ENCODE measurements at regions not wholly inside any gene's neighbourhood (a gene's known extent, or its start where the extent isn't known, plus 50 kb on each side); places are given as distances from the start of the nearest gene placed in this dataset.

DNA sequence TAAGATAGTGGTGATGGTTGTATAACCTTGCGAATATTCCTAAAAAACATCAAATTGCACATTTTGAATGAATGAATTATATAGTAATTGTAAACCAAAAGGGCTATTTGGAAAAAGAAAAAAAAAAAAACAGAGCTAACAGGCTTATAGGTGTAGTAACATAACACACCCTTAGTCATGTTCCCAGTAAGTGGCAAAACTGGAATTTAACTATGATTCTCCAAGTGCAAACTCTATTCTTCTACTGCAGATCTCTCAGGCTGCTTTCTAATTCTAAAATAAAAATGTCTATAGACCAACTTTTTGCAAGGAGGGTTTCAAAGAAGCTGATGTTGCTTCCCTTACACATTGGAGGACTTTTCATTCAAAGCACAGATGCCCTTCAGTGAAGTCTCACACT is 293.2 kb upstream of the MON1B start:
- no peak for DNase-seq (ENCODE audit: low read depth in 4 of 4, low spot score in 2 of 4)

DNA sequence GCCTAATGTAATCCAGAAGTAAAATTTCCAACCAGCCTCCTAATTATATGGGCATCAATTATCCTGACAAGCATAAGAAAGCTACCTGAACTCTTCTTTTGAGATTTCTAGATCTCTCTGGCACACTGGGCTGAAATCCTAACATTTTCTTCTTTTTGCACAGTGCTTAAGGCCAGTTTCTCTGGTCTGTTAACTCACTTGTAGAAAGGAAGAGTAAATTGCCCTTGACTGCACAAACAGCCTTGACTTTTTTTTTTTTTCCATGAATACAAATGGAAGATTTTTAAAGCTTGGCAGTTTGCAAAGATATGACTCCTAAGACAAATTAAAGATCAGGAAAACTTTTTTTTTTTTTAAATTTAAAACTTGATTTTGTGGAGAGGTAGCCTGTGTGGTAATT is 291.2 kb upstream of the MON1B start:
- DNase-seq (ENCODE audit: low read depth in 4 of 4, low spot score in 2 of 4) = no peak

DNA sequence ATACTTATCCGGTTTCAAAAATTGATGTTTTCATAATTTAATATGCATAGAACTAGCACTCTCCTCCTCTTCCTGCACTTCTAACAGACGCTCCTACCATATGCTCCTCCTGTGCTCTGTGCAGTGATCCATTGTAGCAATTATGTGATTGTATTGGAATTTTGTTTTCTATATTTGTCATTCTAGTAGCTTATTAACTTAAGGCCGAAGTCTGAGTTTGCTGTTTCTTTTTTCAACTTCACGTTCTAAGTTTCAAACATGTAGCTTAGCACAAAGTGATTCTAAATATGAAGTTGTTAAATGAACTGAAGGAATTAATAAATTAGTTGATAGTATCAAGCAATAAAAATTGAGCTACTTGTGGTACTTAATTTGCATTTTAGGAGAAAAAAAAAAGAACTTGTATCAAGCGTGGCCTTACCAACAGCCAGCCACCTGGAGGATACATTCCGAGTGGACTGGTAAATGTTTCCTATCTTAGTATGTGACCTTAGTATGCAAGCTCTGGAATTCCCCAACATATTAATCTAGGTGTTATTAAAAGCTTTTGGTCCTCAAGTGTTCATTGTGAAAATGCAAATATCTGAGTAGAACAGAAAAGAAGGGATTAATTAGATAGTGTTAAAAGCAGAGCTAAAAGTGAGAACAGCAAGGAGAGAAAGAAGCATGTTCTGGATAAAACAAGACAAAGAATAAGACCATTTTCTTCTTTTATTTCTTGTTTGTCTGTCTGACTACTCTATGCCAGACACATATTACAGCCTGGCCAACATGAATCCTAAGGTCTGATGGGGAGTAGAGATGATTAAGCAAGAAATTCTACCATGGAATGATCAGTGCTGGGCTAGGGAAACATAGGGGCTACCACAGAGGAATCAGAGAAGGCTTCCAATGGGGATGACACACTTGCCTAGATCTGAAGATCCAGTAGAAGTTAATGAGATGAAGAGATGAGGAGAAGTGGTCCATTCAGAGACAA is 290.4 kb upstream of the MON1B start:
- no peak for DNase-seq (ENCODE audit: low read depth in 4 of 4, low spot score in 2 of 4)

DNA sequence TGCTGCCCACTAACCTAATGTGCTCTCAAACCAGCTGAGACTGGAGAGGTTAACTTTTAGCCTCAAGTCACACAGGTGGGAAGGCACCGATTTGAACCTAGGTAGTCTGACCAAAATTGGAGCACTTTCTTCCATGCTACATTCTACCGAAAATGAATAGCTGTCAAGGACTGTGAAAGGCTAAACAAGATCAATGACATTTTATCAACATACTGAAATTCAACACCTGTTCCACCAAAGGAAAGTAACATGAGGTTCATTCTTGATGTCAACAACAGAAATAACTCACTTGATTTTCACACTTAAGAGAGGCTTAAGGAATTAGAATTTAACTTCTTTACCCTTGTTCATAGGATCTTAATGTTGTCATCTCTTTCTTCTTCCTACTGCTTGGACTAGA is 284.4 kb upstream of the MON1B start:
- DNase-seq (ENCODE audit: low read depth in 4 of 4, low spot score in 2 of 4) = no peak

DNA sequence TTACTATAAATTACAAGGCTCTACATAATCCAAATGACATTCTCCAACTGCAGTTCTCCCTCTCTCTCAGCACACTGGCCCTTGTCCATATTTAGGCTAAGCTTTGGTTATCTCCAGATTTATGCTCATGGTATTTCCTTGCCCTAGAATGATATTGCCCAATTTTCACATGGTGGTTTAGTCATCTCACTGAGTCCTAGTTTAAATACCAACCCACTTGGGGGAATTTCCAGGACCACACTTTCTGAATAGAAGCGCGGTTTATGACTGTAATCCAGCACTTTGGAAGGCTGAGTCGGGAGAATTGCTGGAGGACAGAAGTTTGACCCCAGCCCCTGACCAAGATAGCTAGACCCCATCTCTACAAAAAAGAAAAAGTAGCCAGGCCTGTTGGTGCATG is 280.1 kb upstream of the MON1B start:
- no peak for DNase-seq (ENCODE audit: low read depth in 4 of 4, low spot score in 2 of 4)

DNA sequence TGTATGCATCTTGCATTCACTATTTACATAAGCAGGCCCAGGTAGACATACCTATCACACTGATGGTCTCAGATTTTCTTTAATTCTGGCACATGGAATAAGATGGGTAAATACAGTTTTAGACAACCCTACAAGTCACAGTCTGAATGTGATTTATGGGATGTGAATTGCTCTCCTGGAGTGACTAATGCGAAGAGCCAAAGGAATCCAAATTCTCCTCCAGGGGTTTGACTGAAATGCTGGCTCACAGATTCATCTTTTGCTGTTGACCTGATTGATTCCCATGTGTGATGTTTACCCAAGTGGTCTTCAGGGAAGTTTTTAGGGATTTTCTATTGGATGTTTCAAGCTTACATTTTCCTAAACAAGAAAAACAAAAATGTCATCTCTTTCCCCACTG is 277.9 kb upstream of the MON1B start:
- DNase-seq (ENCODE audit: low read depth in 4 of 4, low spot score in 2 of 4) = no peak

DNA sequence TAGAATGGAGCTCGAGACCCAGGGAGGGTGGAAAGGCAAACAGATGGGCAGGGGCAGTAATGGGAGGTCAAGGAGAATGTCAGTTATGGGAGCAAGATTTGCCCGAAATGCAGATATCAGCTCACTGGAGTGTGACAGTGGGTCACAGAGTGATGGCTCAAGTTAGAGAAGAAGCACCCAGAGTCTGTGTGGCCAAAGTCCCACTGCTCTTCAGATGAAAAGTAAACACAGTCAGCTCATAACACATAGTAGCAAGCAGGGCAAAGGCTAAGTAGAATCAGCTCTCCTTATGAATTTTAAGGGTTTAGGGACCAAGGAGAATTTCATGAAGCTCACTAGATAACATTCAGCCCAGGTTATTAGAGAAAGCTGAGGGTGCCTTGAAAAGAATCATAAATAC is 264.9 kb upstream of the MON1B start:
- no peak for DNase-seq (ENCODE audit: low read depth in 4 of 4, low spot score in 2 of 4)

DNA sequence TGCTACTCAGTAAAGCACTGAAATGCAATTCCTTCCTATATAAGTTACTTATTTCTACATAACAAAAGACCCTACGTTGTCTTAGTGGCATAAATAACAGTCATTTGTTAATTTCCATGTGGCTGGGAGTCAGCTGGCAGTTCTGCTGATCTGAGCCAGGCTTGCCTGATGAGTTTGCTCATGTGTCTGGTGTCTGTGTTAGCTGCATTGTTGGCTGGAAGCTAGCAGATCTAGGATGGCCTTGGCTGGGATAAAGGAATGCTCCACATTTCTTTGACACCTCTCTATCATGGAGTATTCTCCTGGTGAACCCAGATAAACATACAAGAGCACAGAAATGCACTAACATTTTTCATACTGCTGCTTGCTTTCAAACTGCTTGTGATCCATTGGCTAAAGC is 264.4 kb upstream of the MON1B start:
- no peak for DNase-seq (ENCODE audit: low read depth in 4 of 4, low spot score in 2 of 4)

DNA sequence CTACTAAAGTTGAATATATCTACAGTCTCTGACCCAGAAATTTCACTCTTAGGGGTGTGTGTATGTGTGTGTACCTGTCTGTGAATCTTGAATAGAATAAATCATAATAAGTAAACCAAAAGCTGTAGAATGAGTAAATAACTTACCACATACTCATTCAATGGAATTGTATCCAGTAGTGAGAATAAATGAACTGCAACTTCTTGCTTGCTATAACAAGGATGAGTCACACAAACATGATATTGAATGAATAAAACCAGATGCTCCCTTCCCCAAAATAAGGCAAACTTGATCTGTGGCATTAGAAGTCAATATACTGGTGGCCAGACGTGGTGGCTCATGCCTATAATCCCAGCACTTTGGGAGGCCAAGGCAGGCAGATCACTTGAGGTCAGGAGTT is 259.8 kb upstream of the MON1B start:
- no peak for DNase-seq (ENCODE audit: low read depth in 4 of 4, low spot score in 2 of 4)

DNA sequence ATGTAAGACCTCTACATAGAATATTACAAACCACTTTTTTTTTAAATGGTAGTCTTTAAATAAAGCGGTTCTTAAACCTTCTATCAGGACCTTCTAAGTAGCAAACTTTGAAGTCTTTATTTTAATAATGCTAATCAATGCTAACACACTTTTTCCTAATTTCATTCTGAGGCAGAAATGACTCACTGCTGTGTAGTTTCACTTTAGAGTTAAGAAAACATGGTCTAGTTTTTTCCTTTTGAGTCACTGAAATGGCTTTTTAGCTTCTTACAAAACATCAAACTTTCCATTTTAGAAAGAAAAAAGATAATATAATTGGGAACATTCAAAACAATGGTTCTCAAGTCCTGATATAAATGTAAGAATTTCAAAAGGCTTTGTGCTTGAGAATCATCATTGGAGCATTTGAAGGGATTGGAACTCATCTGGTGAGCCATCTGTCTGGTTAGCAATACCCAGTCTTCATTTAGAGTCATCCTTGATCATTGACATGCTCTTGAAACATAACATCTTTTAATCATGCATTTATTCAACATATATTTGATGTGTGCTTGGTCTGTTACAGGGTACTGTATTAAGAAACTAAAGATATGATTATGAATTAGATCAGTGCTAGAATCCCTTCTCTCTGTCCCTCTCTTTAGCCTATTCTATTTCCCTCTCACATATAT is 258.3 kb upstream of the MON1B start:
- no peak for DNase-seq (ENCODE audit: low read depth in 4 of 4, low spot score in 2 of 4)

DNA sequence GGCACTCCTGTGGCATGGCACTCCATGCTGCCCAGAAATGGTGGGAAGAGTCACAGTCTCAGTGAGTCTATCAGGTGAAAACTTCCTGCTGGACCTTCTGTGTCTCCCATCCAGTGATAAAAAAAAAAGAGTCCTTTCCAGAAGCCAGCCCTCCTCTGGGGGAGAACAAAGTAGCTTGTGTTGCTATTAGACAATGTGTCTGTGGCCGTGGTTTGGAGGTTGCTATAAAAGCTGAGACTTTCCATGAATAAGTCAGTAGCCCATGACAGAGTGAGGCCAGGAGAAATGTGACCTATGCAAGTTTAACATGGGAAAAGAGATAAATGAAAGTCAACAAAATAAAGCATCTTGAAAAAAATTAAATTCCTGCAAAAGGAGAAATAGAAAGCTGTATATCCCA is 250.7 kb upstream of the MON1B start:
- DNase-seq (ENCODE audit: low read depth in 4 of 4, low spot score in 2 of 4) = no peak

DNA sequence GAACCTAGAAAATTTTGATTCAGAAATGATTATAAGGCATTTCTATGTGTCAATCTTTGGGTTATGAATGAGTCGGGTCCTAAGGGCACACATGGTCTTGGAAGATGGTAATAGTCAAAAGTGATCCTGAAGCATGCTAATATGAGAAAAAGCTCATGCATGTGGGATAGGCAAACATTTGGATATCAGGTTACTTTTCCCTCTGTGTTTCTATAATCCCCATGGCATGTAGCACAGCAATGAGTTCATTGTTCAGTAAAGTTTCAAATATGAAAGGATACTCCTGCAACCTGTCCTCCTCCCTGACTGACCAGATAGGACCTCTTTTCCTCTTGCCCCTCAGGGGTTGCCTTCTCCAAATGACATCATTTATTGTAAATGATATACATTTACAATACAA is 249.9 kb upstream of the MON1B start:
- no peak for DNase-seq (ENCODE audit: low read depth in 4 of 4, low spot score in 2 of 4)

DNA sequence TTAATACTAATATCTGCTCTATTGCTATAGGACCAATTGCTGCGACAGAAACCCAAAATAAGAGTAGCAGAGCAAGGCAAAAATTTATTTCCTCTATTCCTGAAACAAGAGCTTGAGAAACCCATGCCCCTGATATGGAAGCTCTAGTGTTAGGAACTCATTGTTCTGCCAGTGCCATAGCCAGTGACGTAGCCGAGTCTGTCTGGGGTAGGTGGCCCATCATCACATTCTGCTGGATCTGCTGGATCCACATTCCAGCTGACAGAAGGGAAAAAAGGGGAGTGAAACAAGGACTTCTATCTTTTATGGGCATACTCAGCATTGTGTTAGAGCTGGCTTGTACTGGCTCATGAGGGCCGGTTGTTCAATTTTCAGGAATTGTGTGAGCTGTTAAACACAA is 248.9 kb upstream of the MON1B start:
- DNase-seq (ENCODE audit: low read depth in 4 of 4, low spot score in 2 of 4) = no peak

DNA sequence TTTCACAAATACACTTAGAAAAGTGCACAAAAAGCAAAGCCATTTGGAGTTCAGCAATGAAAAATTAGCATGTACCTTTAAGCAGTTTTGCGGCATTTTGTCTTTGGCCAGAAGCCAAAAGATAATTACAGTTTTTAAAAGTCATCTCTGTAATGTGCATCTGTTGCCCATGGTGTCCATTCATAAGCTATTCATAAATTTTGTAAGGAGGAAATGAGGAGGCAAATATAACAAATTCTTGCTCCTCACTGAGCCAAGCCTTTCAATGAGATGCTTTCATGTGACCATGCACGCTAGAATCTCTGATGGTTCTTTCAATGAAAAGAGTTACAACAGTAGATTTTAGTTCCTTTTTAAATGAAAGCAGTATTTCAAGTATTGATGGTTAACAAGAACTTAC is 247.1 kb upstream of the MON1B start:
- no peak for DNase-seq (ENCODE audit: low read depth in 4 of 4, low spot score in 2 of 4)

DNA sequence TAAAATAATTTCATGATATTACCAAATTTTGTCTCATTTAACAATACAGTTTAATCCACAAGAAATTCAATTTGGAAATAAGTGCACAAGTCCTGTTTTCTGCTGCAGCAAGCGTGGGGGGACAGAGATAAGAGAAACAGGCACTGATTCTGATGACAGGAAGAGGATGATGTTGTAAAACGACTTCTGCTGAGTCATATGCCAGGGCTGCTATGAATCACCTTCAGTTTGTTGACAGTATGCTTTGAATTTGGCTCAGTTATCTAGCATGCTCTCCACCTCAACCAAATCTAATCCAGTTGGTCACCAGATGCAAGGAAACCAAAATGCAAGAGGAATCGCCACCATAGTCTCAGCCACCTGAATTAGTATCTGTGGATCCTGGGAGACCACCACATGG is 244.1 kb upstream of the MON1B start:
- no peak for DNase-seq (ENCODE audit: low read depth in 4 of 4, low spot score in 2 of 4)

DNA sequence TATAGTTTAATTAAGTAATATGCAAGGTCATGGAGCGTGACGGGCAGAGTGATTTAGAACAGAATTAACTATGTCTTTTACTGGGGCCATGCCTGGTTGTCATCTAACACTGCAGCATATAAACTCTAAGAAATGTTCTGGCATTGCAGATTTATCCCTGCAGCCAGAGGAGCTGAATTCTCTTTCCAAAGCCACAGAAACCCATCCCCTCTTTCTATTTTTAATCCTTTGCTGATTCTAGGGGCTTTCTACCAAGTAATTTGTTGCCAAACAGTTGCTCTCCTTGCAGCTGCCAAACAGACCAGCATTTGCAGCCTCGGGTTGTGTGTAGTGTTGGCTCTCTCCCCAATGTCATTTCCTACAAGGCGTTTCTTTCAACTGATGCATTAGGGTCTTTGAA is 243.2 kb upstream of the MON1B start:
- no peak for DNase-seq (ENCODE audit: low read depth in 4 of 4, low spot score in 2 of 4)

DNA sequence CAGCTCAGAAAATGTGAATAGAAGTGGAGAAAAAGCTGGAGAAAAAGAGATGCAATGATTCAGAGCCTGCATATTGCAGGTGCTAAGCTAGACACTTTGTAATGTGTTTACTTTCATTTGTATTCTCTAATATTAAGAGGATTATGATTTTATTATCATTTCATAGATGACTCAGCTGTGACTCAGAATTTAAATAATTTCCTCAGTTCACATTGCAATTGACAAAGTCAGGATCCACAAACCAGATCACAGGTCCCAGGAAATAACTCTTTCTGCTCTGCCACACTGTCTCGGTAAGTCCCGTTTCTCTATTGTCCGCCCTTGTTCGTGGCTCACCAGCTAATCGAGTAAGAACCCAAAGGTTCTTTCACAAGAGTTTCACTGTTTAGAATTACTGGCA is 235.4 kb upstream of the MON1B start:
- DNase-seq (ENCODE audit: low read depth in 4 of 4, low spot score in 2 of 4) = no peak

DNA sequence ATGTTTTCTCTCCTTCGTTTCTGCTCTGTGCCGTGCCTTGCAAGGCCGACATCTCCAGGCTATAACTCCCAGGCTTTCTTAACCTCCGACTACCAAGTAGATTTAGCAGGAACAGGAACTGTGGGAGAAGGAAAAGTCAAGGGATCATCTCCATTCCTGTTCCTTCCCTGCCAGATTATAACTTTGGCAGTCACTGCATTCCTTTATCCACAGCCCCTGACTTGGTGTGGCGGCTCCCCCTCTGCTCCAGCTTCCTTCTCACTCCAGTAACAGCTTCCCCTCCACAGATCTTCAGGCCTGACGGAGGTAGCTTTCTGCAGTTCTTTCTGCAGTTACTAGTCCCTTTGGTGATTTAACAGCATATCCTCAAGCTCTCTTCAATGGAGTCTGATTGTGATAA is 234.6 kb upstream of the MON1B start:
- no peak for DNase-seq (ENCODE audit: low read depth in 4 of 4, low spot score in 2 of 4)

DNA sequence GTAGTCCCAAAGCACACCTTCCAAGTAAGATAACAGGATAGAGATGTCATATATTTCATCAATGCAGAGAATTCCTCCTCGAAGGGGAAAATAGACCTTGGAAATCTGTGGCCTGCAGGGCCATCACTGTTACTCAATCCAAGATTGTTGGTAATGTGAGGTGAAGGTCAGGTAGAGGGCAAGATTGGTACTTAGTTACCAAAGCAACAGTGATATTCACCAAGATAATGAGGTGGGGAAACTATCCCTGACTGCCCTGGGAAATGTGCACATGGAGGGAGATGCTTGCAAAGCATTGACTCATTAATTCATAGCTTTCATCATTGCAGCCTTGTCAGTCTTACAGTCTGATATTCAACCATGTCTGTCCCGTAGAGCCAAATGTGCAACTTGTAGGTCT is 234.1 kb upstream of the MON1B start:
- no peak for DNase-seq (ENCODE audit: low read depth in 4 of 4, low spot score in 2 of 4)

DNA sequence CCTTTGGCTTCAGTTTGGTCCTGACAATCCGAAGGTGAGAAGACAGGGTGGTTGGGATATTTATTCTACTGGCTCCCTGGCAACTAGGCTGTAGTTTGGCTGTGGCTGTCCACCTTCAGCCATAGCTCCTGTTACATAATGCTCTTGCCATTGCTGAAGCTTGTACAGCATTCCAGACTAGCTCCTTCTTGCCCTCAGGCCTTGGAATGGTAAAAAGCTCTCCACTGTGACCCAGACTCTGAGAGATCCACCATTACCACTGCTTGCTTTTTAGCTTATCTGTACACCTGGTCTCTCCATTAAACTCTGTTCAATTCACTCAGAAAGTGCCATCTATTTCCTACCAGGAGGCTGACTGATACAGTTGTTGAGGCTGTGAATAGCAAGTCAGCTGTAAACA is 231.8 kb upstream of the MON1B start:
- DNase-seq (ENCODE audit: low read depth in 4 of 4, low spot score in 2 of 4) = no peak

DNA sequence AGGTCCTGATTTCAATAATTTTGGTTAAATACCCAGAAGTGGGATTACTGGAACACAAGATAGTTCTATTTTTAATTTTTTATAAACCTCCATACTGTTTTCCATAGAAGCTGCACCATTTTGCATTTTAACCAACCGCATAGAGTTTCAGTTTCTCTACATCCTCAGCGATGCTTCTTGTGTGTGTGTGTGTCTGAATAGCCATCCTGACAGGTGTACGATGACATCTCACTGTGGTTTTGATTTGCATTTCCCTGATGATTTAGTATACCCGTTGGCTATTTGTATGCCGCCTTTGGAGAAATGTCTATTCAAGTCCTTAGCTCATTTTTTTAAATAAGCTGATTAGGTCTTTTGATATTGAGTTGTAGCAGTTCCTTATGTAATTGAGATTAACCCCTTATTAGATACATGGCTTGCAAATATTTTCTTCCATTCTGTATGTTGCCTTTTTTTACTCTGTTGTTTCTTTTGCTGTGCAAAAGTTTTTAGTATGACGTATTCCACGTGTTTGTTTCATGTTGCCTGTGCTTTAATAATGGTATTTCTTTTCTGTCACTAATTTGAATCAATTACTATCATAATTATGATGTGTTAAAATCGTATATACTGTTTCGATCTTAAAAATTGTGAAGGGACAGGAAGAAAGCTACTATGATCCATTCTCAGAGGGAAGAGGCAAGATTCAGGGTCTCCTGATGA is 227.2 kb upstream of the MON1B start:
- no peak for DNase-seq (ENCODE audit: low read depth in 4 of 4, low spot score in 2 of 4)
